D341Med (cell line): ENCODE measurements at regions not wholly inside any gene's neighbourhood (a gene's known extent, or its start where the extent isn't known, plus 50 kb on each side); places are given as distances from the start of the nearest gene placed in this dataset.
"Not testable (repeated sequence)": the region's sequence is repeated elsewhere in the genome, so short reads cannot be mapped to it uniquely, and the experiment has no call there.

ENCODE experiments used
- DNase-seq: peaks from one replicate; pipeline ENCODE4 v3.0.0; 2012; ENCODE audit warnings: low spot score

GRCh38 chr19:20482721-20483120 is 82.9 kb downstream of the ZNF737 start:
- DNase-seq = no peak

- no peak for DNase-seq
Measured at GRCh38 chr19:20481736-20482135, 83.8 kb downstream of the ZNF737 start.

GRCh38 chr19:20479483-20479882 is 86.1 kb downstream of the ZNF737 start:
- no peak for DNase-seq

GRCh38 chr19:20478936-20479335 is 86.6 kb downstream of the ZNF737 start:
- no peak for DNase-seq

GRCh38 chr19:20472854-20473253 is 92.7 kb downstream of the ZNF737 start:
- no peak for DNase-seq

- no peak for DNase-seq
Measured at GRCh38 chr19:20471431-20471830, 94.2 kb downstream of the ZNF737 start.

GRCh38 chr19:20470345-20471135 is 95.0 kb downstream of the ZNF737 start:
- DNase-seq = no peak

- DNase-seq = not testable (repeated sequence)
Measured at GRCh38 chr19:20466638-20466990, 99.0 kb downstream of the ZNF737 start.

GRCh38 chr19:20465922-20466637 is 99.5 kb downstream of the ZNF737 start:
- not testable (repeated sequence) for DNase-seq

- no peak for DNase-seq
Measured at GRCh38 chr19:20453425-20453935, 112.1 kb downstream of the ZNF737 start.

- no peak for DNase-seq
Measured at GRCh38 chr19:20444202-20444885, 121.2 kb downstream of the ZNF737 start.

GRCh38 chr19:20432266-20432842 is 133.2 kb downstream of the ZNF737 start:
- DNase-seq = not testable (repeated sequence)

- no peak for DNase-seq
Measured at GRCh38 chr19:20431826-20432225, 133.8 kb downstream of the ZNF737 start.

GRCh38 chr19:20423381-20424197 is 142.0 kb downstream of the ZNF737 start:
- DNase-seq = no peak

- DNase-seq = no peak
Measured at GRCh38 chr19:20422216-20423205, 143.1 kb downstream of the ZNF737 start.

- DNase-seq = no peak
Measured at GRCh38 chr19:20416661-20417060, 148.9 kb downstream of the ZNF737 start.

GRCh38 chr19:20414120-20414519 is 151.5 kb downstream of the ZNF737 start:
- no peak for DNase-seq

- no peak for DNase-seq
Measured at GRCh38 chr19:20413705-20414104, 151.9 kb downstream of the ZNF737 start.

- no peak for DNase-seq
Measured at GRCh38 chr19:20412846-20413245, 152.7 kb downstream of the ZNF737 start.

- no peak for DNase-seq
Measured at GRCh38 chr19:20397292-20397691, 168.3 kb downstream of the ZNF737 start.
